ENCODE measurements at regions not wholly inside any gene's neighbourhood (a gene's known extent, or its start where the extent isn't known, plus 50 kb on each side); places are given as distances from the start of the nearest gene placed in this dataset.

DNA sequence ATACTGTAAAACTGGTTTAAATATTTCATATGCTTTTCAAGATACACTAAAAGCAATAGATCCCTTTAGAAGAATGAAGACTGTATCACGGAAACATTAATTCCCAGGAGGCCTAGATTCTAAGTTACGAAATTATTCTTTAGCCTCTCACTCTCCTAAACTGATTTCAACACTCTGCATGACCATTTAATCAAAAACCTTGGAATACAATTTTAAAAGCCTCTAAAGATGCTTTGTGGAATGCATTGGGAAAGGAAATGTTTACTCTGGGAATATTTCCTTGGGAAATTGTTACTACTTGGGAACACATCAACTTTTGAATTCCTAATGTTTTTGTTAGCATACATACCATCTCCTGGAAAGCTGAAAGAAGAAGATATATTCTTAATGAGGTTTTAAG lies 255.7 kb upstream of the FAR2 start:
- peak; percentile 47 for DNase-seq (ENCODE audit: low read depth)
- no peak overlapping the region for H3K4me3 ChIP-seq (ENCODE audit: low read depth, low read length)
- TF ChIP-seq, protein P1, sequence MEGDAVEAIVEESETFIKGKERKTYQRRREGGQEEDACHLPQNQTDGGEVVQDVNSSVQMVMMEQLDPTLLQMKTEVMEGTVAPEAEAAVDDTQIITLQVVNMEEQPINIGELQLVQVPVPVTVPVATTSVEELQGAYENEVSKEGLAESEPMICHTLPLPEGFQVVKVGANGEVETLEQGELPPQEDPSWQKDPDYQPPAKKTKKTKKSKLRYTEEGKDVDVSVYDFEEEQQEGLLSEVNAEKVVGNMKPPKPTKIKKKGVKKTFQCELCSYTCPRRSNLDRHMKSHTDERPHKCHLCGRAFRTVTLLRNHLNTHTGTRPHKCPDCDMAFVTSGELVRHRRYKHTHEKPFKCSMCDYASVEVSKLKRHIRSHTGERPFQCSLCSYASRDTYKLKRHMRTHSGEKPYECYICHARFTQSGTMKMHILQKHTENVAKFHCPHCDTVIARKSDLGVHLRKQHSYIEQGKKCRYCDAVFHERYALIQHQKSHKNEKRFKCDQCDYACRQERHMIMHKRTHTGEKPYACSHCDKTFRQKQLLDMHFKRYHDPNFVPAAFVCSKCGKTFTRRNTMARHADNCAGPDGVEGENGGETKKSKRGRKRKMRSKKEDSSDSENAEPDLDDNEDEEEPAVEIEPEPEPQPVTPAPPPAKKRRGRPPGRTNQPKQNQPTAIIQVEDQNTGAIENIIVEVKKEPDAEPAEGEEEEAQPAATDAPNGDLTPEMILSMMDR (conservative IDR thresholded peaks at IDR 0.05; ENCODE audit: low read depth, low read length): no peak

DNA sequence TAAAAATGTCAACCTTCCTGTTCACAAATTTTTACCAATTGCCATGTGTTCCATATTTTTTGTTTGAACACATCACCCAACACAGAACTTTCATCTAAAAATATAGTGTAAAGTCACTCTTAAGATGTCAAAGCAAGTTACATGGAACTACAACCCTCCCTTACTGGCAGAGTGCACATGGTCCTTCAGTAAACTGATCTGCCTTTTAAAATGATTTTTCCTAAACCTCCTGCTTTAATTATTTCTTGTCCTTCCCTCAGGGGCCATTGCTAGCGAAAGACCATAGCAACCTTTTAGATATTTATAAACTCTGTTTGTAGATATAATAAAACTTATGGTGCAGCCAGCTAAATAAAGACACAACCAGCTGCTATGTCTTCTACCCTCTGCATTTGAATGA lies 255.2 kb upstream of the FAR2 start:
- no peak overlapping the region for H3K4me3 ChIP-seq (ENCODE audit: low read depth, low read length)
- TF ChIP-seq, protein P1 (conservative IDR thresholded peaks at IDR 0.05; ENCODE audit: low read depth, low read length): no peak
- DNase-seq (ENCODE audit: low read depth): no peak

DNA sequence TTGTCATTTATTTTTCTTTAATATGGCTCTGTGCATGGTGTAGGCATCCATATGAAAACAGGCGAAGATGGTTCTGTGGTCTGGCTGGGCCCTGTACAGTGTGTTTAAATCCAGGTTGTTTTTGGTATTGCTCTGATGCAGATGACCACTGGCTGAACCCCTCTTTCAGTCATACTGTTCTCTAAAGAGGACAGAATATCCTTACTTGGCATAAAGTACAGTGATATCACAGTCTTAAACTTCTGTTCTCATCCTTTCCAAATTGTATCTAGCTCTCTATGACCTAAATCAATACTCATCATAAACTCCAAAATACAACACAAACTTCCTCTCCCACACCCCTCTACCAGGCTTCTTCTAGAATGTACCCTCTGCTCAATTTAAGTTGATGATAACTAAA lies 252.7 kb upstream of the FAR2 start:
- TF ChIP-seq, protein P1 (conservative IDR thresholded peaks at IDR 0.05; ENCODE audit: low read depth, low read length): no peak
- no peak overlapping the region for H3K4me3 ChIP-seq (ENCODE audit: low read depth, low read length)
- no peak for DNase-seq (ENCODE audit: low read depth)

DNA sequence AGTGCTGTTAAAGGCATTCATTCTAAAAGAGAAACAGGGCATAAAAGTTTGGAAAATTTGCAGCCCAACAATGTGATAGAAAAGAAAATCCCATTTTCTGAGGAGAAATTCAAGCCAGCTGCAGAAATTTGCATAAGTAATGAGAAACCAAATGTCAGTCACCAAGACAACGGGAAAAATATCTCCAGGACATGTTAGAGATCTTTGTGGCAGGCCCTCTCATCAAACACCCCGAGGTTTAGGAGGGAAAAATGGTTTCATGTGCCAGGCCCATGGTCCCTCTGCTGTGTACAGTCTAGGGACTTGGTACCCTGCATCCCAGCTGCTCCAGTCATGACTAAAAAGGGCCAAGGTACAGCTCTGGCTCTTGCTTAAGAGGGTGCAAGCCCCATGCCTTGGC lies 251.0 kb upstream of the FAR2 start:
- no peak for DNase-seq (ENCODE audit: low read depth)
- H3K4me3 ChIP-seq (ENCODE audit: low read depth, low read length): no peak overlapping the region
- TF ChIP-seq, protein P1 (conservative IDR thresholded peaks at IDR 0.05; ENCODE audit: low read depth, low read length): no peak

GRCh38 chr12:28899951-28900350 lies 249.1 kb upstream of the FAR2 start:
- TF ChIP-seq, protein P1 (conservative IDR thresholded peaks at IDR 0.05; ENCODE audit: low read depth, low read length): no peak
- no peak overlapping the region for H3K4me3 ChIP-seq (ENCODE audit: low read depth, low read length)
- peak; percentile 83 for DNase-seq (ENCODE audit: low read depth)

DNA sequence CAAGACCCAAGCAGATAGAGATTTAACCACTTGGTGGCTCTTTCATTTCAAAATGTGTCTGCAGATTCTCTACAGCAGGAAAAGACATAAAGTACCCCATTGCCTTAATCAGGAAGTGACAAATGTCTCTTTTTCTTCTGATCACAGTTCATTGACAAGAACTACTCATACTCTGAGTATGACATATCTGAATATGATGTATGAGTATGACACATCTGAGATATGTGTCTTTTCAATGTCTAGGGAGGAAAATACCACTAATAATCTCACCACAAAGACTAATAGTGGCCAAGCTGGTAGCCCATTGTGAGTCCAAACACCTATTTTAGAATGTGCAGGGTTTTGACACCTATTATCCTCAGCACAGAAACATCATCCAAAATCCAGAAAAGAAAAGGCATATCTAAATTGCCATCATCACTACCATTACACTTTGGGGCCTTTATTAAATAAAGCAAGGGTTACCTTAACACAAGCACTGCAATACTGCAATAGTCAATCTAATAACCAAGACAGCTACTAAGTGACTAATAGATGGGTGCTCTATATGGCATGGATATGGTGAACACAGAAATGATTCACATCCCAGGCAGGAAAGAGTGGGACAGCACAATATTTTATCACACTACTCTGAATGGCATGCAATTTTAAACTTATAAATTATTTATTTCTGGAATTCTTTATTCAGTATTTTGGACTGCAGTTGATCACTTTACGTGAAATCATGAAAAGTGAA lies 243.7 kb upstream of the FAR2 start:
- no peak for DNase-seq (ENCODE audit: low read depth)
- no peak overlapping the region for H3K4me3 ChIP-seq (ENCODE audit: low read depth, low read length)
- TF ChIP-seq, protein P1 (conservative IDR thresholded peaks at IDR 0.05; ENCODE audit: low read depth, low read length): no peak

DNA sequence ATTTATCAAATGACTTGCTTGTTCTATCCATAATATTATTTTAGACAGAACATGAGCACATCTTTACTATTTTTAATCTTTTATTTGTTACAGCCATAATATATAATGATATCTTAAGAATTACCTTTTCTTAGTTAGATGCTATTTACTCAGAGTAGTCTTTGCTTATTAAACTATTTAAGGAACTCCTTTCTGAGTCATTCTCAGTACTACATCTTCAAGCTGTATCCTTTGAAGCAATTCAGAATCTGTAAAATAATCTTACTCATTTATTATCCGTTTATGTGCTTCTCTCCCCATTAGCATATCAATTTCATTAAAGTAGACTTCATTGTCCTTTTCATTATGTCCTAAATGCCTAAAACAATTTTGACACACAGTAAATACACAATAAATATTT lies 240.4 kb upstream of the FAR2 start:
- DNase-seq (ENCODE audit: low read depth): no peak
- no peak overlapping the region for H3K4me3 ChIP-seq (ENCODE audit: low read depth, low read length)
- TF ChIP-seq, protein P1 (conservative IDR thresholded peaks at IDR 0.05; ENCODE audit: low read depth, low read length): no peak

All from choroid plexus epithelial cell (primary cell).